ENCODE measurements at regions not wholly inside any gene's neighbourhood (a gene's known extent, or its start where the extent isn't known, plus 50 kb on each side); places are given as distances from the start of the nearest gene placed in this dataset.

DNA sequence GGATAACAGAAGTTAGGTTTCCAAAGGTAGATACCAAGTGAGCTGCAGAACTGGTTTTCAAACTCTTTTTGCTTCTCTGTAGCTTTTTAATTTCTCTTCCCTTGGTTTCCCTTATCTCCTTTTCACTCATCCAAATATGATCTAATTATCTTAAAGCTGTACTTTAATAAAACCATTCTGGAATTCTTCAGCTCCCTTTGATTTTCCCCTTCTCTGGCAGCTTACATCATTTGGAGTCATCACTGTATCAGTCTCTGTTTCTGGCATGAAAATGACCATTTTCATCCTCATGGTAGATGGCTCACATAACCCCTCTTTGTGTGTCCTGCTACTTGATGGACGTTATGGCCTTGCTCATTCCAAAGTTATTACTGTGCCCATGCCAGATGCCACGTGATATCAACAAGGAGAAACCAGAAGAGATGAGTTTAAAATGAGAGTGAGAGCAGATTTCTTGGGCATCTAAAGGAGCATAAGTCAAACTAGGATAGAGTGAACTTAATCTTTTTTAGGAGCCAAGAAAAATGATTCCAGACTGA, 620.2 kb downstream of the QKI start:
- TF ChIP-seq EZH2 (IDR thresholded peaks at IDR 0.05) (no peak), POLR2AphosphoS5 (IDR thresholded peaks at IDR 0.05; ENCODE audit: borderline replicate concordance, low read depth, low read length) (no peak)
